ENCODE measurements at regions not wholly inside any gene's neighbourhood (a gene's known extent, or its start where the extent isn't known, plus 50 kb on each side); places are given as distances from the start of the nearest gene placed in this dataset.

- TF ChIP-seq, protein P1, sequence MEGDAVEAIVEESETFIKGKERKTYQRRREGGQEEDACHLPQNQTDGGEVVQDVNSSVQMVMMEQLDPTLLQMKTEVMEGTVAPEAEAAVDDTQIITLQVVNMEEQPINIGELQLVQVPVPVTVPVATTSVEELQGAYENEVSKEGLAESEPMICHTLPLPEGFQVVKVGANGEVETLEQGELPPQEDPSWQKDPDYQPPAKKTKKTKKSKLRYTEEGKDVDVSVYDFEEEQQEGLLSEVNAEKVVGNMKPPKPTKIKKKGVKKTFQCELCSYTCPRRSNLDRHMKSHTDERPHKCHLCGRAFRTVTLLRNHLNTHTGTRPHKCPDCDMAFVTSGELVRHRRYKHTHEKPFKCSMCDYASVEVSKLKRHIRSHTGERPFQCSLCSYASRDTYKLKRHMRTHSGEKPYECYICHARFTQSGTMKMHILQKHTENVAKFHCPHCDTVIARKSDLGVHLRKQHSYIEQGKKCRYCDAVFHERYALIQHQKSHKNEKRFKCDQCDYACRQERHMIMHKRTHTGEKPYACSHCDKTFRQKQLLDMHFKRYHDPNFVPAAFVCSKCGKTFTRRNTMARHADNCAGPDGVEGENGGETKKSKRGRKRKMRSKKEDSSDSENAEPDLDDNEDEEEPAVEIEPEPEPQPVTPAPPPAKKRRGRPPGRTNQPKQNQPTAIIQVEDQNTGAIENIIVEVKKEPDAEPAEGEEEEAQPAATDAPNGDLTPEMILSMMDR (IDR thresholded peaks at IDR 0.05; ENCODE audit: borderline replicate concordance, extremely low read depth, low read length, poor library complexity, severe bottlenecking) = no peak
- no peak for TF ChIP-seq EZH2 (IDR thresholded peaks at IDR 0.05; ENCODE audit: borderline replicate concordance, low read depth, low read length, severe bottlenecking)
Observed at GRCh38 chr3:105982207-105982606, 113.4 kb upstream of the CBLB start.
